Superior temporal gyrus (tissue), 1 donor: ENCODE measurements at regions not wholly inside any gene's neighbourhood (a gene's known extent, or its start where the extent isn't known, plus 50 kb on each side); places are given as distances from the start of the nearest gene placed in this dataset.
"Not testable (repeated sequence)": the region's sequence is repeated elsewhere in the genome, so short reads cannot be mapped to it uniquely, and the experiment has no call there.

ENCODE experiments used
- DNase-seq: peaks from one replicate; pipeline ENCODE4 v3.0.0-alpha.2; 2016; ENCODE audit errors: extremely low spot score

- DNase-seq = no peak
Measured at GRCh38 chr3:18189282-18190050, 235.7 kb downstream of the SATB1 start.

GRCh38 chr3:18188491-18188890 lies 236.6 kb downstream of the SATB1 start:
- no peak for DNase-seq

- no peak for DNase-seq
Measured at GRCh38 chr3:18185624-18186023, 239.5 kb downstream of the SATB1 start.

GRCh38 chr3:18182923-18183322 lies 242.2 kb downstream of the SATB1 start:
- not testable (repeated sequence) for DNase-seq

GRCh38 chr3:18179521-18179920 lies 245.6 kb downstream of the SATB1 start:
- no peak for DNase-seq

- DNase-seq = no peak
Measured at GRCh38 chr3:18177271-18177670, 247.9 kb downstream of the SATB1 start.

GRCh38 chr3:18173891-18174290 lies 251.2 kb downstream of the SATB1 start:
- not testable (repeated sequence) for DNase-seq

GRCh38 chr3:18159681-18160080 lies 265.5 kb downstream of the SATB1 start:
- no peak for DNase-seq

GRCh38 chr3:18153571-18154173 lies 271.5 kb downstream of the SATB1 start:
- peak; percentile 34 for DNase-seq

- DNase-seq = no peak
Measured at GRCh38 chr3:18151199-18151598, 273.9 kb downstream of the SATB1 start.

GRCh38 chr3:18149935-18150334 lies 275.2 kb downstream of the SATB1 start:
- no peak for DNase-seq

- no peak for DNase-seq
Measured at GRCh38 chr3:18149386-18149785, 275.8 kb downstream of the SATB1 start.

GRCh38 chr3:18144571-18144970 lies 280.6 kb downstream of the SATB1 start:
- DNase-seq = no peak

- DNase-seq = no peak
Measured at GRCh38 chr3:18143258-18143780, 281.8 kb downstream of the SATB1 start.

GRCh38 chr3:18137958-18138357 lies 287.2 kb downstream of the SATB1 start:
- no peak for DNase-seq

- DNase-seq = no peak
Measured at GRCh38 chr3:18135060-18135814, 289.9 kb downstream of the SATB1 start.

- DNase-seq = no peak
Measured at GRCh38 chr3:18134386-18135059, 290.6 kb downstream of the SATB1 start.

GRCh38 chr3:18132991-18133390 lies 292.1 kb downstream of the SATB1 start:
- no peak for DNase-seq

- no peak for DNase-seq
Measured at GRCh38 chr3:18127859-18128681, 297.1 kb downstream of the SATB1 start.

- no peak for DNase-seq
Measured at GRCh38 chr3:18127174-18127858, 297.8 kb downstream of the SATB1 start.
